Sigmoid colon (tissue), 6 donors: ENCODE measurements at regions not wholly inside any gene's neighbourhood (a gene's known extent, or its start where the extent isn't known, plus 50 kb on each side); places are given as distances from the start of the nearest gene placed in this dataset.

Source experiments
- DNase-seq: peaks from one replicate; pipeline ENCODE4 v3.0.0-alpha.2; 2019
- H3K27ac ChIP-seq, 4 donors: fragments of 200-600 bp; sonication (generic); one replicate each; pipeline ENCODE4 v1.5.1; 2016 to 2019; ENCODE audit warnings: mild to moderate bottlenecking in 1 of 4
- H3K27me3 ChIP-seq, 3 donors: fragments of 200-600 bp; sonication (generic); one replicate each; pipeline ENCODE4 v1.5.1; 2019; ENCODE audit warnings: mild to moderate bottlenecking in 1 of 3
- H3K36me3 ChIP-seq, 4 donors: fragments of 200-600 bp; sonication (generic); one replicate each; pipeline ENCODE4 v1.5.1; 2016 to 2019
- H3K4me1 ChIP-seq, 4 donors: fragments of 200-600 bp; sonication (generic); one replicate each; pipeline ENCODE4 v1.5.1; 2017 to 2019
- H3K4me3 ChIP-seq, 4 donors: fragments of 200-600 bp; sonication (generic); one replicate each; pipeline ENCODE4 v1.5.1; 2017 to 2019; ENCODE audit warnings: mild to moderate bottlenecking in 2 of 4, moderate library complexity in 1 of 4
- H3K9me3 ChIP-seq, 4 donors: fragments of 200-600 bp in 3 of 4; sonication (generic) in 3 of 4; one replicate each; pipeline versions ENCODE4 v1.5.1 to v1.6.1; 2013 to 2019
- CTCF ChIP-seq, 4 experiments: fragments of 450-650 bp in 3 of 4; fragments of 200-600 bp in 1 of 4; IDR thresholded peaks; one replicate each; pipeline ENCODE4 v1.5.1; 2016 to 2019; ENCODE audit warnings: antibody characterized with exemption in 4 of 4, mild to moderate bottlenecking in 3 of 4, moderate library complexity in 2 of 4
- EP300 ChIP-seq, 4 donors: sonication (generic); formaldehyde crosslinking; IDR thresholded peaks; one replicate each; pipeline ENCODE4 v1.6.1; 2017; ENCODE audit warnings: antibody characterized with exemption in 4 of 4
- POLR2A ChIP-seq, 2 donors: fragments of 450-650 bp; IDR thresholded peaks; one replicate each; pipeline ENCODE4 v1.6.1; 2016; ENCODE audit warnings: antibody characterized with exemption in 2 of 2, mild to moderate bottlenecking in 2 of 2, moderate library complexity in 2 of 2
- POLR2AphosphoS5 ChIP-seq, 4 donors: sonication (generic); formaldehyde crosslinking; IDR thresholded peaks; one replicate each; pipeline ENCODE4 v1.6.1; 2017; ENCODE audit warnings: antibody characterized with exemption in 4 of 4
- WGBS, 2 donors: extraction: QIAGEN DNeasy Blood & Tissue Kit; methylation state at CpG; one replicate each; pipeline ENCODE4 v1.1.7; 2013; 5-methylcytosine and 5-hydroxymethylcytosine counted together
- intact Hi-C: fragments of 100-400 bp; cut with DNase I; formaldehyde crosslinking; loops from one replicate; pipeline ENCODE4 v1.15.1; 2023
- small RNA-seq, 3 donors: library from RNA; depleted of rRNA; stranded (forward); fragments of <200 nt; gene quantifications; one replicate each; pipeline ENCODE3, GENCODE V24; 2016
- donor health status: healthy with polysubstance abuse.
- donor health status: healthy.

DNA sequence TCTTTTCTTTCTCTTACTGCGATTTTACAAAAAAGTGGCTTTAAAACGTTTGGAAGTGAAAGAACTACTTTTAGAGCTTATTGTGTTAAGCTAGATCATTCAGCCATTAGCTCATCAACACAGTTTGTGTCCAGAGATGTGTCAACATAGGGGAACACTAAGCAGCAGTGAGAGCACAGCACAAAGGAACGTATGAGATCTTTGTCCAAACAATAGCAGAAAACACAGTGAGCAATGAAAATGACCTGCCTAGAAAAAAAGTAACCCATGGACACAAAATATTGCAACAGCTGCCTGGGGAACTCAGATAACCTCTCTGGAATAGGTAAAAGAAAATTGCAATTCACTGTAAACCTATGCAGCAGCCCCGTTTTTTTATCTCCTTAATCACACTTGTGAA is 372.5 kb downstream of the ARHGEF28 start:
- Histone ChIP-seq H3K36me3 (no peaks in the 10 kb centered on the region), H3K27ac (peak overlapping the region in 2 of 4 donors; percentile 45 to 54), H3K9me3 (no peaks in the 10 kb centered on the region), H3K4me3 (no peak overlapping the region), H3K4me1 (peaks cover 0 to 26% (median 17%) of the 10 kb centered on the region in 4 donors), H3K27me3 (no peaks in the 10 kb centered on the region)
- TF ChIP-seq POLR2AphosphoS5 (IDR thresholded peaks at IDR 0.05) (peak; percentile 21 to 75 (median 42)), CTCF (IDR thresholded peaks at IDR 0.05) (no peak)
- no peak for DNase-seq
- WGBS, 2 donors = 57 to 67% methylated on average over 4 of the region's 4 CpGs
- intact Hi-C loops = no loop called here

GRCh38 chr5:73997960-73998359 is 372.0 kb downstream of the ARHGEF28 start:
- intact Hi-C loops = no loop called here
- TF ChIP-seq EP300 (IDR thresholded peaks at IDR 0.05) (no peak), CTCF (IDR thresholded peaks at IDR 0.05) (no peak), POLR2AphosphoS5 (IDR thresholded peaks at IDR 0.05) (no peak), POLR2A (IDR thresholded peaks at IDR 0.05) (no peak)
- Histone ChIP-seq H3K27ac (peak overlapping the region in 2 of 4 donors; percentile 45 to 54), H3K27me3 (no peaks in the 10 kb centered on the region), H3K36me3 (no peaks in the 10 kb centered on the region), H3K4me3 (no peak overlapping the region), H3K4me1 (peaks cover 0 to 26% (median 17%) of the 10 kb centered on the region in 4 donors), H3K9me3 (no peaks in the 10 kb centered on the region)
- no peak for DNase-seq

- Histone ChIP-seq H3K4me3 (no peak overlapping the region), H3K9me3 (no peaks in the 10 kb centered on the region), H3K36me3 (no peaks in the 10 kb centered on the region), H3K4me1 (peaks cover 0 to 26% (median 17%) of the 10 kb centered on the region in 4 donors), H3K27ac (no peak overlapping the region), H3K27me3 (no peaks in the 10 kb centered on the region)
- intact Hi-C loops = no loop called here
- no peak for TF ChIP-seq CTCF (IDR thresholded peaks at IDR 0.05)
- no peak for TF ChIP-seq POLR2A (IDR thresholded peaks at IDR 0.05)
- TF ChIP-seq POLR2AphosphoS5 (IDR thresholded peaks at IDR 0.05) = no peak
- TF ChIP-seq EP300 (IDR thresholded peaks at IDR 0.05) = no peak
- 47 to 65% methylated on average over 2 of the region's 2 CpGs for WGBS, 2 donors
- DNase-seq = no peak
These were observed 370.3 kb downstream of the ARHGEF28 start for GRCh38 chr5:73996151-73996755.

- Histone ChIP-seq H3K27me3 (no peaks in the 10 kb centered on the region), H3K9me3 (no peaks in the 10 kb centered on the region), H3K36me3 (no peaks in the 10 kb centered on the region), H3K4me3 (no peak overlapping the region), H3K4me1 (peaks cover 0 to 23% (median 15%) of the 10 kb centered on the region in 4 donors), H3K27ac (no peak overlapping the region)
- intact Hi-C loops = no loop called here
- no peak for DNase-seq
- 89 to 90% methylated on average over 2 of the region's 2 CpGs for WGBS, 2 donors
- TF ChIP-seq CTCF (IDR thresholded peaks at IDR 0.05) (no peak), EP300 (IDR thresholded peaks at IDR 0.05) (no peak), POLR2AphosphoS5 (IDR thresholded peaks at IDR 0.05) (no peak), POLR2A (IDR thresholded peaks at IDR 0.05) (no peak)
These were observed 369.0 kb downstream of the ARHGEF28 start for GRCh38 chr5:73994963-73995362.

Small RNAs in the stretch of these regions (small RNA-seq; reads per million reads assigned to genes)
- 0 reads per million in 3 donors for gene RN7SL814P
